ENCODE measurements at regions not wholly inside any gene's neighbourhood (a gene's known extent, or its start where the extent isn't known, plus 50 kb on each side); places are given as distances from the start of the nearest gene placed in this dataset.

DNA sequence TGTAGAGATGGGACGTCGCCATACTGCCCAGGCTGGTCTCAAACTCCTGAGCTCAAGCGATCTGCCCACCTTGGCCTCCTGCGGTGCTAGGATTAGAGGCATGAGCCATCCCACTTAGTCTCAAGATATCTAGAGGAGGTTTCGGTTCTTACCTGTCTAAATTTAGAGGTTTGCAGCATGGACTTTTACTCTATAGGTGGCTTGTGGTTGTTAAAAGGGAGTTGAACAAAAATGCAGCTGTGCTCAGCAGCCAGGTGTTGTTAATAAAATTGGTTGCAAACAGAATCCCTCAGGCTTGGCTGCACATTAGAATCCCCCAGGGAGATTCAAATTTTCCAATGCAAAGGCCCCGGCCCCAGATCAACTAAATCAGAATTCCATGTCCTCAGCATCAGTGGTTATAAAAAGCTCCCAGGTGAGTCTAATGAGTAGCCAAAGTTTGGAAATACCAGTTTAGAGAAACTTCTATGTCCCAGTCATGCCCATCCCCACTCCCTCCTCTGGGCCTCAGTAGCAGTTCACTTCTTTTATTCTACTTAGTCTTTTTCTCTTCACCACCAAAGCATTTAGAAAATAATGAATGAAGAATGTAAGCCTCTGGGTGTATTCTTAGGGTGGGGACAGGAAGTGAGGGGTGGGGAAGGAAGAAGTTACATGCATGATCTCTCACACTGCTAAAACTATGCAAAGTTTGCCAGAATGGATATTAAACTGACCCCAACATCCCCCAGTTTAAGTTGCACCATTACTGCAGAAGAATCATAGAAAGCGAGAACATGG, 471.0 kb downstream of the COG6 start:
- Mint-ChIP-seq H3K9me3 (peaks cover 0 to 14% (median 0%) of the 10 kb centered on the region in 11 donors), H3K4me3 (peak overlapping the region in 8 of 10 donors; percentile 5 to 78 (median 45)), H3K36me3 (peaks cover 0 to 42% (median 0%) of the 10 kb centered on the region in 5 donors), H3K27ac (peak overlapping the region in 4 of 9 donors; percentile 6 to 76 (median 30)), H3K27me3 (no peaks in the 10 kb centered on the region), H3K4me1 (peaks cover 24 to 60% (median 29%) of the 10 kb centered on the region in 7 donors)
- POLR2A ChIA-PET: interaction anchor here (0.5 to 1.5 kb wide), 3 partner anchors 8 to 13 kb away, joined by 3 read pairs; no protein-coding TSS in a partner anchor
- ATAC-seq (no peak), DNase-seq (peak in 1 of 9 donors; percentile 16)
- Histone ChIP-seq H3K9me3 (ENCODE audit: control insufficient read depth in 2 of 3, low read length in 3 of 3) (no peaks in the 10 kb centered on the region), H3K27ac (ENCODE audit: low read depth, low read length) (no peak overlapping the region), H3K36me3 (ENCODE audit: control insufficient read depth in 2 of 3, insufficient read depth in 3 of 3, low read length in 3 of 3) (no peaks in the 10 kb centered on the region), H3K4me3 (ENCODE audit: low read length) (no peak overlapping the region), H3K4me1 (ENCODE audit: control insufficient read depth in 2 of 2, insufficient read depth in 2 of 2, low read length in 2 of 2) (peaks cover 6 to 16% of the 10 kb centered on the region in 2 donors), H3K27me3 (ENCODE audit: control insufficient read depth in 2 of 2, insufficient read depth in 2 of 2, low read length in 2 of 2) (no peaks in the 10 kb centered on the region)
- CTCF ChIA-PET: no interaction called here
- intact Hi-C loops (cut with micrococcal nuclease): loop anchor here (2.0 to 5.0 kb wide), 3 partner anchors 46 to 86 kb away; no protein-coding TSS in a partner anchor

DNA sequence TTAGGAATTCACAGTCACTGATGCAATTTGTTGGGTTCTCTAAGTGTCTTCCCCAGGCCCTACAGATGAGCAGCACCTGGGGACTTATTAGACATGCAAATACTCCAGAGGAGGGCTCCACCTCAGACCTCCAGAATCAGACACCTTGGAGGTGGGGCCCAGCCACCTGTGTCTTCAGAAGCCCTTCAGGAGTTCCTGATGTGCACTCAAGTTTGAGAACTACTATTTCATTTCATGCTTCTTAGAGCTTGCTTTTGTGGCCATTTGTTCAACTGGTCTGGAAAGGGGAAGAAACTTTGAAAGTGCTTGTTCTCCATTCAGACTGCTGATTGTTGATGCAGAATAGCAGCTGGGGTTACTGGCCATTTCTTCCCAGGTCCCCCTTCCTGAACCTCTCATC, 472.0 kb downstream of the COG6 start:
- intact Hi-C loops (cut with micrococcal nuclease): loop anchor here (2.0 to 5.0 kb wide), 3 partner anchors 45 to 85 kb away; no protein-coding TSS in a partner anchor
- ChIA-PET POLR2A (interaction anchor here (0.5 to 1.5 kb wide), 2 partner anchors 13 to 58 kb away, joined by 3 to 7 read pairs; no protein-coding TSS in a partner anchor), CTCF (no interaction called here)
- Histone ChIP-seq H3K27me3 (ENCODE audit: control insufficient read depth in 2 of 2, insufficient read depth in 2 of 2, low read length in 2 of 2) (no peaks in the 10 kb centered on the region), H3K36me3 (ENCODE audit: control insufficient read depth in 2 of 3, insufficient read depth in 3 of 3, low read length in 3 of 3) (no peaks in the 10 kb centered on the region), H3K4me1 (ENCODE audit: control insufficient read depth in 2 of 2, insufficient read depth in 2 of 2, low read length in 2 of 2) (peaks cover 6 to 16% of the 10 kb centered on the region in 2 donors), H3K9me3 (ENCODE audit: control insufficient read depth in 2 of 3, low read length in 3 of 3) (no peaks in the 10 kb centered on the region), H3K4me3 (ENCODE audit: low read length) (no peak overlapping the region), H3K27ac (ENCODE audit: low read depth, low read length) (no peak overlapping the region)
- Mint-ChIP-seq H3K27ac (peak overlapping the region in 3 of 9 donors; percentile 2 to 17 (median 6)), H3K4me1 (peaks cover 23 to 67% (median 29%) of the 10 kb centered on the region in 7 donors), H3K27me3 (no peaks in the 10 kb centered on the region), H3K9me3 (peaks cover 0 to 20% (median 0%) of the 10 kb centered on the region in 11 donors), H3K36me3 (peaks cover 0 to 47% (median 0%) of the 10 kb centered on the region in 5 donors), H3K4me3 (peak overlapping the region in 2 of 10 donors; percentile 37 to 64)
- peak; percentile 53 for ATAC-seq
- DNase-seq: no peak

DNA sequence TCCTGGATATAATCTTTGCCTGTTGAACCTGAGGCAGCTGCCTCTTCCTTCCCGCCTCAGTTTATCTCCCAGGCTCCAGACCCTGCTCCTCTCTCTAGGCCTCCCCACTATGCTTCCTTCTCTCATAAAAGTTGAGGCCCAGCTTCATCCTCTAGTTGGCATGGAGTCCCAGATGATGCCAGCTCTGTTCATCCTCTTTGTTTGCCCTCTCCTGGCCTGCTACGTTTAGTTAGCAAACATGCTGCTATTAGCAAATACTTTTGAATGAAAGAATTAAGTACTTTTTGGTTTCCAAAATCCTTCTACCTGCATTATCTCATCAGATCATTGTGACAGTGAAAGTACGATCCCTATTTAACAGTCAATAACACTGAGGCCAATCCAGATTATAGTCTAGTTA, 472.5 kb downstream of the COG6 start:
- peak overlapping the region in 4 of 10 donors; percentile 16 to 56 (median 24) for H3K4me3 Mint-ChIP-seq
- H3K27me3 Mint-ChIP-seq: no peaks in the 10 kb centered on the region
- H3K4me1 Mint-ChIP-seq: peaks cover 22 to 68% (median 29%) of the 10 kb centered on the region in 7 donors
- Histone ChIP-seq H3K9me3 (ENCODE audit: control insufficient read depth in 2 of 3, low read length in 3 of 3) (no peaks in the 10 kb centered on the region), H3K4me3 (ENCODE audit: low read length) (no peak overlapping the region), H3K36me3 (ENCODE audit: control insufficient read depth in 2 of 3, insufficient read depth in 3 of 3, low read length in 3 of 3) (no peaks in the 10 kb centered on the region), H3K27ac (ENCODE audit: low read depth, low read length) (no peak overlapping the region), H3K4me1 (ENCODE audit: control insufficient read depth in 2 of 2, insufficient read depth in 2 of 2, low read length in 2 of 2) (peaks cover 6 to 16% of the 10 kb centered on the region in 2 donors), H3K27me3 (ENCODE audit: control insufficient read depth in 2 of 2, insufficient read depth in 2 of 2, low read length in 2 of 2) (no peaks in the 10 kb centered on the region)
- DNase-seq (no peak), ATAC-seq (no peak)
- H3K36me3 Mint-ChIP-seq: peaks cover 0 to 45% (median 0%) of the 10 kb centered on the region in 5 donors
- H3K27ac Mint-ChIP-seq: peak overlapping the region in 4 of 9 donors; percentile 17 to 69 (median 29)
- CTCF ChIA-PET: no interaction called here
- H3K9me3 Mint-ChIP-seq: peaks cover 0 to 20% (median 0%) of the 10 kb centered on the region in 11 donors
- POLR2A ChIA-PET: no interaction called here
- intact Hi-C loops (cut with micrococcal nuclease): loop anchor here (2.0 to 5.0 kb wide), 3 partner anchors 44 to 85 kb away; no protein-coding TSS in a partner anchor

DNA sequence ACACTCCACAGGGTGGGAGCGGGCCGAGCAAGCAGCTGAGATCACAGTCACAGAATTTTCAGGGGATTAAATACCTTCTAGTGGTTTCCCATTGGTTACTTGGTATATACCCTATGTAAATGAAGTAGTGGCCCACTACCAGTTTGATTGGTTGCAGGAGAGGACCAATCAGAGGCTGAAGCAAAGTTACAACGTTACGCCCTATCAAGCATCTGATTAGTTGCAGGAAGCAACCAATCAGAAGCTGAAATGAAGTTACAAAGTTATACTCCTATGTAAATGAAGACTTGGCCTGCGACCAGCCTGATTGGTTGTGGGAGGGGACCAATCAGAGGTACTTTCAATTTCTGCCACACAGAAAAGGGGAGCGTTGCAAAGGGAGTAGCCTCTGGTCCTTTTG, 474.0 kb downstream of the COG6 start:
- peaks cover 0 to 20% (median 0%) of the 10 kb centered on the region in 11 donors for H3K9me3 Mint-ChIP-seq
- H3K4me3 Mint-ChIP-seq: no peak overlapping the region
- ATAC-seq (no peak), DNase-seq (no peak)
- Histone ChIP-seq H3K27ac (ENCODE audit: low read depth, low read length) (no peak overlapping the region), H3K4me1 (ENCODE audit: control insufficient read depth in 2 of 2, insufficient read depth in 2 of 2, low read length in 2 of 2) (peaks cover 6 to 16% of the 10 kb centered on the region in 2 donors), H3K4me3 (ENCODE audit: low read length) (no peak overlapping the region), H3K9me3 (ENCODE audit: control insufficient read depth in 2 of 3, low read length in 3 of 3) (no peaks in the 10 kb centered on the region), H3K27me3 (ENCODE audit: control insufficient read depth in 2 of 2, insufficient read depth in 2 of 2, low read length in 2 of 2) (no peaks in the 10 kb centered on the region), H3K36me3 (ENCODE audit: control insufficient read depth in 2 of 3, insufficient read depth in 3 of 3, low read length in 3 of 3) (no peaks in the 10 kb centered on the region)
- peaks cover 22 to 71% (median 29%) of the 10 kb centered on the region in 7 donors for H3K4me1 Mint-ChIP-seq
- ChIA-PET CTCF (no interaction called here), POLR2A (interaction anchor here (0.6 kb wide), 1 partner anchor 142 kb away, joined by 3 read pairs; no protein-coding TSS in a partner anchor)
- H3K36me3 Mint-ChIP-seq: peaks cover 0 to 45% (median 0%) of the 10 kb centered on the region in 5 donors
- intact Hi-C loops (cut with micrococcal nuclease): loop anchor here in 1 of 2 donors (5.0 kb wide), 1 partner anchor 43 kb away; no protein-coding TSS in a partner anchor
- H3K27ac Mint-ChIP-seq: peak overlapping the region in 1 of 9 donors; percentile 51
- H3K27me3 Mint-ChIP-seq: no peaks in the 10 kb centered on the region

DNA sequence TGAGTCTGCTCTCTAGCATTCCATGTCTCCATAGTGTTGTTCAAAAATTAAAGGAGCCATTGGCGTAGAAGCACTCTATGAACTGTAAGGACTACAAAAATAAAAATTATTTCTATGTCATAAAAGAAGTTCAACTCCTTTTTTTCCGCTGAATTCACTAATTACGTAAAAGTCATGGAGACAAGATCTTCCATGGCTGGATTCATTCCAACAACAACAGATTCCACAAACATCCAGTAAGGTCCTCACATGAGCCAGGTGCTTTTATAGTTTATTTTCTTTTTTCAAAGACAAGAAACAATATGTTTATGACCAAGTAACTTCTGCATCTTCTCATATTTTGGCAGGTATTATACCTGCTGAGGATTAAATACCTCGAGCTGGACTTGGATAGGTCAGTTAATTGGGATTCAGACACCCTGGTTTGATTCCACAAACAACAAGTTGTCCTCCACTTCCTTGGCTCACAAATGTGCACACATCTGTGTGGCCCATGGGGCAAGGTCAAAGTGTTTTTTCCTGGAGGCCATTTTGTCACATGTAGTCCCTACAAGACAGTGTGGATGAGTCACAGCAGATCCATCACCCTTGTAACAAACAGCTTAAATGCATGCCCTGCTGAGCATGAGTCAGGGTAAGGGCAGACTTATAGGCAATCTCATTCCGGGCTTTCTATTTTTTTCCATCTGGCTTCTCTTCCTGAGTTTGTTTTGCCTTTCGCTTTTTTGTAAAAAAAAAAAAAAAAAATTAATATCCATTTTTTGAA, 475.6 kb downstream of the COG6 start:
- Histone ChIP-seq H3K27ac (ENCODE audit: low read depth, low read length) (no peak overlapping the region), H3K4me3 (ENCODE audit: low read length) (no peak overlapping the region), H3K27me3 (ENCODE audit: control insufficient read depth in 2 of 2, insufficient read depth in 2 of 2, low read length in 2 of 2) (no peaks in the 10 kb centered on the region), H3K9me3 (ENCODE audit: control insufficient read depth in 2 of 3, low read length in 3 of 3) (no peaks in the 10 kb centered on the region), H3K36me3 (ENCODE audit: control insufficient read depth in 2 of 3, insufficient read depth in 3 of 3, low read length in 3 of 3) (no peaks in the 10 kb centered on the region), H3K4me1 (ENCODE audit: control insufficient read depth in 2 of 2, insufficient read depth in 2 of 2, low read length in 2 of 2) (peaks cover 6 to 16% of the 10 kb centered on the region in 2 donors)
- peak overlapping the region in 1 of 9 donors; percentile 49 for H3K27ac Mint-ChIP-seq
- peaks cover 0 to 20% (median 0%) of the 10 kb centered on the region in 11 donors for H3K9me3 Mint-ChIP-seq
- intact Hi-C loops (cut with micrococcal nuclease): no loop called here
- DNase-seq (no peak), ATAC-seq (no peak)
- peaks cover 22 to 62% (median 25%) of the 10 kb centered on the region in 7 donors for H3K4me1 Mint-ChIP-seq
- H3K4me3 Mint-ChIP-seq: no peak overlapping the region
- ChIA-PET CTCF (interaction anchor here (1.0 kb wide), 1 partner anchor 667 kb away, joined by 3 read pairs; no protein-coding TSS in a partner anchor), POLR2A (no interaction called here)
- H3K27me3 Mint-ChIP-seq: no peaks in the 10 kb centered on the region
- peaks cover 0 to 46% (median 0%) of the 10 kb centered on the region in 5 donors for H3K36me3 Mint-ChIP-seq

DNA sequence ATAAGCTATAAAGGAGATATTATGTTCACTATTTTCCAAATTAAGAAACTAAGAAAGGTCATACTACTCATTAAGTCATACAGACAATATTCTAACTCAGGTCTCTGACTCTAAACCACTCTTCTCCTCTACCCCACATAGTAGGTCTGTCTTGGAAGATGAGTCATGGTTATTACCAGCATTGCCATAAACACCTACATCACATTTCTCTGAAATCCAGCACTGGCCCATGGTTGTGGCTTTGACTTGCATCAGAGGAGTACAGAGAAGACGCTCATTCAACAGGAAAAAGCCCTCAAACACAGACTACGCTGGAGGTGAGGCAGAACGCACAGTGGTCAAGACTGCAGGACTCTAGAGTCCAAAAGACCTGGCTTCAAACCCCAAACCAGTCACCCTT, 476.8 kb downstream of the COG6 start:
- no peak overlapping the region for H3K4me3 ChIP-seq (ENCODE audit: low read length)
- ChIA-PET POLR2A (no interaction called here), CTCF (interaction anchor here (0.5 kb wide), 1 partner anchor 716 kb away, joined by 3 read pairs; no protein-coding TSS in a partner anchor)
- Mint-ChIP-seq H3K27ac (peak overlapping the region in 1 of 9 donors; percentile 77), H3K4me3 (peak overlapping the region in 1 of 10 donors; percentile 45), H3K27me3 (no peaks in the 10 kb centered on the region), H3K4me1 (peaks cover 11 to 50% (median 13%) of the 10 kb centered on the region in 7 donors), H3K36me3 (peaks cover 0 to 45% (median 0%) of the 10 kb centered on the region in 5 donors), H3K9me3 (peaks cover 0 to 18% (median 0%) of the 10 kb centered on the region in 11 donors)
- H3K27ac ChIP-seq (ENCODE audit: low read depth, low read length): no peak overlapping the region
- H3K4me1 ChIP-seq (ENCODE audit: control insufficient read depth in 2 of 2, insufficient read depth in 2 of 2, low read length in 2 of 2): peaks cover 0 to 5% of the 10 kb centered on the region in 2 donors
- no peaks in the 10 kb centered on the region for H3K27me3 ChIP-seq (ENCODE audit: control insufficient read depth in 2 of 2, insufficient read depth in 2 of 2, low read length in 2 of 2)
- peak in 1 of 9 donors; percentile 48 for DNase-seq
- intact Hi-C loops (cut with micrococcal nuclease): loop anchor here in 1 of 2 donors (1.0 to 2.0 kb wide), 2 partner anchors 29 to 55 kb away; no protein-coding TSS in a partner anchor
- no peaks in the 10 kb centered on the region for H3K36me3 ChIP-seq (ENCODE audit: control insufficient read depth in 2 of 3, insufficient read depth in 3 of 3, low read length in 3 of 3)
- H3K9me3 ChIP-seq (ENCODE audit: control insufficient read depth in 2 of 3, low read length in 3 of 3): no peaks in the 10 kb centered on the region
- no peak for ATAC-seq

Measured in naive thymus-derived CD4-positive, alpha-beta T cell (primary cell).